NCI-H146 treated with DMSO at 0.1 percent for 48 hours (cell line): ENCODE measurements at regions not wholly inside any gene's neighbourhood (a gene's known extent, or its start where the extent isn't known, plus 50 kb on each side); places are given as distances from the start of the nearest gene placed in this dataset.
"Not testable (repeated sequence)": the region's sequence is repeated elsewhere in the genome, so short reads cannot be mapped to it uniquely, and the experiment has no call there.

Experiments used
- DNase-seq: peaks from one replicate; lab custom pipeline; 2025; ENCODE audit not compliant: unreplicated experiment; lab: John Stamatoyannopoulos, UW

DNA sequence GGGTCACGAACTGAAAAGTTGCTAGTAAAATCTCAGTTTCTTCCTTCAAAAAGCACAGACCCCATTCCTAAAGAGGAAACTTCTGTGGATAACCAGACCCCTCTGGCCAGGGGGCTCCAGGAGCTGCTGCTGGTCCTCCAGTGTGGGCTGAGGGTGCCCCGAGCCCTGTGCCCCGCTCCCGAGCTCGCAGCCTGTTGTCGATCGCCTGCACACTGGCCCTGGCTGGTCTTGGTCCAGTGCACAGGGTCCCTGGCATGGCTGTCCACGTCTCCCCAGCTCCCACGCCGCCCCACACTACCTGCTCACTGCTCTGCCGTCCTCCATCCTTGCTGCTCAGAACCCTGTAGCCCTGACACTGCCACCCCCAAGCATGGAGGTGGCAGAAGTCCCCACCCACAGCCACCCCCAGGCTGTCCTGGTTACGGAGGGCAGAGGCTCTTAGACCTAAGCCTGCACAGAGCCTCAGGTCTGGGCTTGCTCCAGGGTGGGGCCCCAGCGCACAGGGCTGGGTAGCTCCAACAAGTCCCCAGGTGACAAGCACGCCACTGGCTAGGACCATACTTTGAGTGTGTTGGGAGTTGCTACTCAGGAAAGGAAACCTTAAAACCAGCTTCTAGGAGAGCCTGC is 87.0 kb downstream of the PLXNA1 start:
- no peak for DNase-seq

DNA sequence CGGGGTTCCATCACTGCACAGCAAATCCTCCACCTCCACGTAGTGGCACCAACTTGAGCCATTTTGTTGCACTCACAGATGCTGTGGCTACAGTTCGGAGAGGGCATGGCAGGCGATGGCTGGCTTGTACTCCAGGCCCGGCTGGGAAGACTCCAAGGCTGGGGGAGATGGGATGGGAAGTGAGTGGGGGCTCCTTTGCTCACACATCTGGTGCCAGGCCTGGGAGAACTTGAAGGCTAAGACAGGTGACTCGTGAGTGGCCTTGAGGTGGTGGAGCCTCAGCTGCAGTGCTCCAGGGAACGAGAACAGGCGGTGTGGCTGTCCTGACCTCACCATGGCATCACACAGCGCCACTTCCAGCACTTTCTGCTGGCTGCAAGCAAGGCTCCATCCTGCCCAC is 87.9 kb downstream of the PLXNA1 start:
- DNase-seq, result no peak

DNA sequence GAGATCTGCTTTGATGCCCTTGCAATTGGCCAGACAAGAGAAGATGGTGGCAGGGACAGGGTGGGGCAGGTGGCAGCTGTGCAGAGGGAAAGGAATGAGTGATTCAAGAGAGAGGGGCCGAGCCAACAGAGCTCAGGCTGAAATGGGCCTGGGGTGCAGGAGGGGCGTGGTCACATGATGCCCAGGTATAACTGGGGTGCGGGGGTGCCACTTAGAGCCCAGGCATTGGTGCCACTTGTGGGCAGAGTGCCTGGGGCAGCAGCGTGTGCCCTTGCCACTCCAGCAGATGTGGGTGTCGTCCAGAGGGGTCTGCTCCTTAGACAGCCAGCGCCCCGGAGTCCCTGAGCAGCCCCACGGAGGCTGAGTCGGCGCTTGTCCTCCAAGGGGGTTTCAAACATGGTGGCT is 88.7 kb downstream of the PLXNA1 start:
- DNase-seq, result no peak

DNA sequence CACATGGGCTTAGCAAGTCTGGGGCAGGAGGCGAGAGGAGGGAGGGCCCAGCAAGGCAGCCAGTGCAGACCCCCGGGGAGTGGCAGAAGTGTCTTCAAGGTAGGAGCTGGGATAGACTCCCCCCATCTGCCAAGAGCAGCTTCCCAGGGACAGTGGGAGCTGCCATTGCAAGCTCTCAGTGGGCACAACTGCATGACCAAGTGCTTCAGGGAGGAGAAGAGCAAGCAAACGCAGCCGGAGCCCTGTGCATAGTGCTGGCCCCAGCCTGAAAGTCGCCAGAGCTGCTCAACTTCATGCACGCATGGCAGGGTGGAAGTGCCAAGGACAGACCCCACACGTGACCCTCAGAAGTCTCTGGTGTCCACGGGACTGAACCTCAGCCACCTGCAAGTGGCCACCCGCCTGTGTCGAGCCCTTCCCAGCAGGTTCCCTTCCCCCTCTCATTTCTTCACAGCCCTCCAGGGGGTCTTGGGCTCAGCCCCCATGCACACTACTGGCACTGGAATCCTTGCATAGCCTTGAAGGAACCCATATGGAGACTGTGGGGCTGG is 89.4 kb downstream of the PLXNA1 start:
- no peak for DNase-seq

DNA sequence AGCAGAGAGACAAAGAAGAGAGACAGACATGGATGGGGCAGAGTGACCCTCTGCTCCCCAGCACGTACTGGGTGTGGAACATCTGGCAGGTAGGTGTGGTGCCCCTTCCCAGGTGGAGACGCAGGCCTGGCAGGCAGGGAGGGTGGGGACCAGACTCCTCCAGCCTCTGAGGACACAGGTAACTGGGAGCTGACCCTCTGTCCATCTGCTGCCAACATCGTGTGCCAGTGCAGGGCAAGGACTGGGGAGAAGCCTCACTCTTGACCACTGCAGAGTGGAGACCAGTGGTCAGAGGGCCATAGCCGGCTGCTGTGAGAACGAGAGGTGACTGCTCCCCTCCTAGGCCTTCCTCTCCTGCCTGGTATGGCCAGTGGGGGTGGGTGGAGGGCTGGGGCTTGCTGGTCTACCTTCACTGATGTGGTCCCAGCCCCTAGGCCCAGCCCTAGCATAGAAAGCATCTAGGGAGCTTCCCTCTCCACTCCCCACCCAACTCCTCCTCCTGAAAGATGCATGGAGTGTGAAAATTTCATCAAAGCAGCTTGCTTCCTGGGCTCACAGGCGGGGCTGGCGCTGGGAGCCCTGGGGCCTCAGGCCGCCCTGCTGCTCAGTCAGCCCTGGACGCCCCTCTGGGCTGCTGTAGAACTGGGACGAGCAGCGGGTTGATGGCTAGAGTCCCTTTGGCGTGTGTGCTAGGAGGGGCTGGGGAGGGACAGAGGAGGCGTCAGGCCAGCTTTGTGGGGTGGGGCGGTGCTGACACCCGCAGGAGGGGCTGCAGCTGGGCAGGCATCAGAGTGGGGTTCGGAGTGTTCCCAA is 90.3 kb downstream of the PLXNA1 start:
- DNase-seq, result no peak

DNA sequence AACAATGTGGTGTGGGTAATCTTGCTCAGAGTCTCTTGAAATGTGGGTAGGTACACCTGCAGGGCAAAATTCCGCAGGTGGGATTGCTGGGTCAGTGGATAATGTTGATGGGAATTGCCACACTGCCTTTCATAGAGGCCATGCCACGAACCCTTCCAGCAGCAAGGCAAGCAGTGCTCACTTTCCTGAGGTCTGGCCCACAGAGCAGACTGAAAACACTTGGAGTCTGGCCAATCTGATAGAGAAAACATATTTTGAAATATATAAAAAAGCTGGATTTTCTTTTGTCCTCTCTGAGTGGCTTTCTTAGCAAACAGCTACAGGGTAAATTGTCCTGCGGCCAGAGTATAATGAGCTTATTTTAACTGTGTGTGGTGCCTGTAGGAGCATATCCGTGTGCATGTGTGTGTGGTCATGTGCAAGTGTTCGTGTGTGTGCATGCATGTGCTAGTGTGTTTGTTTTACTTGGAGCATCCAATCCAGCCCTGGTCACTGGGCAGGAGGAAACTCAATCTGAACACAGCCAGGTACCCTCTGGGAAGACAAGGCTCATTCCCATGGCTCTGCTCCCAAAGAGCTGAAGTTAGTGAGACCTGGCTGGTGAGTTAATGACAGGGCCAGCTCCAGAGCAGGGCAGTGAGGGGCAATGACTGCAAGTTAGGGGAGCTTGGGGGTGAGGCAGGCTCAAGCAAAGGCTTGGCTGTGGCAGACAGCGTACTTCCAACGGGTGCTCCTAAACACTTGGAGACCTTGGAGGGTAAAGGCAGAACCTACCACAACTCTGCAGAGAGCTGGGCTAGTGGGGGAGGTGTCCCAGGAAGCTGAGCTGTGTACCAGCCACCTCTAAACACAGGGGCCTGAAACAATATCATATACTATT is 91.3 kb downstream of the PLXNA1 start:
- DNase-seq, result peak; percentile 44

DNA sequence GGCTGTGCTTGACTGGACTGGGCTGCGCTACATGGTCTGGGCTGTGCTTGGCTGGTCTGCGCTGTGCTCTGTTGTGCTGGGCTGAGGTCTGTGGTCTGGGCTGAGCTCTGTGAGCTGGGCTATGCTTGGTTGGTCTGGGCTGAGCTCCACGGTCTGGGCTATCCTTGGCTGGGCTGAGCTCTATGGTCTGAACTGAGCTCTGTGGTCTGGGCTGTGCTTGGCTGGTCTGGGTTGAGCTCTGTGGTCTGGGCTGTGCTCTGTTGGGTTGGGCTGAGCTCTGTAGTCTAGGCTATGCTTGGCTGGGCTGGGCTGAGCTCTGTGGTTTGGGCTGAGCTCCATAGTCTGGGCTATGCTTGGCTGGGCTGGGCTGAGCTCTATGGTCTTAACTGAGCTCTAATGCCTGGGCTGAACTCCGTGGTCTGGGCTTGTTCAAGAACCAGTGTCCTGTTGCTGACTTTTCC is 92.0 kb downstream of the PLXNA1 start:
- DNase-seq, result no peak

DNA sequence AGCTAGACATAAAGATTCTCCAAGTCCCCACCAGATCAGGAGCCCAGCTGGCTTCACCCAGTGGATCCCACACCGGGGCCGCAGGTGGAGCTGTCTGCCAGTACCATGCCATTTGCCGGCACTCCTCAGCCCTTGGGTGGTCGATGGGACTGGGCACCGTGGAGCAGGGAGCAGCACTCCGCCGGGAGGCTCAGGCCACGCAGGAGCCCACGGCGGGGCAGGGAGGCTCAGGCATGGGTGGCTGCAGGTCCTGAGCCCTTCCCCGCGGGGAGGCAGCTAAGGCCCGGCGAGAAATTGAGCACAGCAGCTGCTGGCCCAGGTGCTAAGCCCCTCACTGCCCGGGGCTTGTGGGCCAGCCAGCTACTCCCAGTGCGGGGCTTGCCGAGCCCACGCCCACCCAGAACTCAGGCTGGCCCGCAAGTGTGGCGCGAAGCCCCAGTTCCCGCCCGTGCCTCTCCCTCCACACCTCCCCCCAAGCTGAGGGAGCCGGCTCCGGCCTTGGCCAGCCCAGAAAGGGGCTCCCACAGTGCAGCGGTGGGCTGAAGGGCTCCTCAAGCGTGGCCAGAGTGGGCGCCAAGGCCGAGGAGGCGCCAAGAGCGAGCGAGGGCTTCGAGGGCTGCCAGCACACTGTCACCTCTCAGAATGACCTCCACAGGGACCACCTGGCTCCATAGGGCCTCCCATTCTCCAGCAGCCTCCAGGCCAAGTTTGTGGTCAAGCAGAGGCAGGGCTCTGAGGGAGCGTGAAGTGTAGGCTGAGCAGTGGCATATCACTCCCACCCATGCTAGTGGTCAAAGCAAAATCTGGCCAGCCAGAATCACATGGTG is 93.5 kb downstream of the PLXNA1 start:
- DNase-seq, result not testable (repeated sequence)

DNA sequence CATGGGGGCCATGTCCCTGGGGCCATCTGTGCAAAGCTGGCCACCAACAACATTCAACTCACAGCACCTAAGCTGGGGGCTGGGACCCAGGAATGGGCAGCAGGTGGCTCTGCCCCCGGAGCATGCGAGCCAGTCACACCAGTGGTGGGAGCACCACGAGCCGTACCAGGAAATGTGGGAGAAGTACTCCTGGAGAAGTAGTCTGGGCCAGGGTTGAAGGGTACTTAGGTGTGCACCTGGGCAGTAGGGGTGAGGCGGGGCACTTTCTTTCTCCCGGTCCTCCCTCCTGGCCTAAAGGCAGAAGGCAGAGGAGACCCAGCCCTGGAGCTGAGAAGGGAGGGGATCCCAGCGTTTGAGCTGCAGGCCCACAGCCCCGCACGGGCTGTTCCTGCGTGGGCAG is 94.2 kb downstream of the PLXNA1 start:
- DNase-seq, result no peak

DNA sequence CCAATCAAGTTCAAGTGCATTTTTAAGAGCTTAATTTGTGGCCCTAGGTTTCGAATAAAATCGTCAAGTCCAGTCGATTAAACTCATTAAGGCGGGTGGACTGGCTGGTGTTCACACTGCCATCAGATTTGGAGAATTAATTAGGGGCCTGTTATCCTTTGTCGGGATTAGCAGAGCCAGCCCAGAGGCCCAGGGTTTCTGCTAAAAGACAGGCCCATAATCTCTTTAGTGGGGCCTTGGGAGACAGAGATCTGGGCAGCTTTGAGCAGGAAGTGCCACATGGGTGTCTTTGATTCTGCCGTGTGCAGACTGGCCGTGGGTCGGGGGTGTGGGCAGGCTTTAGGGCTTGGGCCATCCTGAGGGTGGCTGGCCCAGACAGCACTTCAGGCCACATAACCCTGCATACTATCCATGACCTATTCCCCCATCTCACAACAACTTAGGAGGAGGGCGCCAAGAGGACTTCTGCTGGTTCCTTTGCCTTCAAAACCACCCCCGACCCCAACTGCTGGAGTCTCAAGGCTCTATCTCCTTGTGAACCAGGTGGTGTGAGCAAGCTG is 94.7 kb downstream of the PLXNA1 start:
- no peak for DNase-seq

DNA sequence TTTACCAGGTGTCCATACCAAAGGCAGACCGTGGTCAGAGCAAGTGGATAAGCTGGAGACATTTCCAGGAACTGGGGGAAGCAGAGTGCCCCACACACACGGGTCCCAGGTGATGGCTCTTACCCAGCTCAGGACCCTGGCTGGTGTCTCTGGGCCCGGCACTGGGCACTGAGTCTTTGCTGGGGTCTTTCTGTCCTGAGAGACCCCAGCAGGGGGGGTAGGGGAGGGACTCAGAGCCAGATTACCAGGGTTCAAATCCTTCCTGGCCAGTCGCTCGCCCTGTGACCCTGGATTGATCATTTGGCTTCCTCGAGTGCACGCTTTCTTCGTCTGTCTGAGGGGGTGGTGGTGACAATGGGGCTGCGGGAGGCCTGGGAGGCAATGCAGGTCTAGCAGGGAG is 95.7 kb downstream of the PLXNA1 start:
- no peak for DNase-seq

DNA sequence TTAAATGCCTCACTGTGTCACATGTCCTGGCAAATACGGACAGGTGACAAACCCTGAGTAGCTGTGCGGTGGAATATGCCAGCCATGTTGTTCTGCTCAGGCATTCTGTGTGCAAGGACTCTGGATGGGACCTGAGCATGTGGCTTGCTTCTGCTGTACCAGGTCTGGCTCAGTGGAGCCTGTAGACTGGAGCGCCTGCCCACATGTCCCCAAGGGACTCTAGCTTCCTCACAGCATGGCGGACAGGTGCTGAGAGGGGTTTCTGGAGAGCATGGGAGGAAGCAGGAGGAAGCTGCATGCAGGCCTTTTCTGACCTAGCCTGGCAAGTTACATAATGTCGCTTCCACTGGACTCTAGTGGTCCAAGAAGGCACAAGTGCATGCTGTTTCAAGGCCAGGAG is 96.3 kb downstream of the PLXNA1 start:
- no peak for DNase-seq

DNA sequence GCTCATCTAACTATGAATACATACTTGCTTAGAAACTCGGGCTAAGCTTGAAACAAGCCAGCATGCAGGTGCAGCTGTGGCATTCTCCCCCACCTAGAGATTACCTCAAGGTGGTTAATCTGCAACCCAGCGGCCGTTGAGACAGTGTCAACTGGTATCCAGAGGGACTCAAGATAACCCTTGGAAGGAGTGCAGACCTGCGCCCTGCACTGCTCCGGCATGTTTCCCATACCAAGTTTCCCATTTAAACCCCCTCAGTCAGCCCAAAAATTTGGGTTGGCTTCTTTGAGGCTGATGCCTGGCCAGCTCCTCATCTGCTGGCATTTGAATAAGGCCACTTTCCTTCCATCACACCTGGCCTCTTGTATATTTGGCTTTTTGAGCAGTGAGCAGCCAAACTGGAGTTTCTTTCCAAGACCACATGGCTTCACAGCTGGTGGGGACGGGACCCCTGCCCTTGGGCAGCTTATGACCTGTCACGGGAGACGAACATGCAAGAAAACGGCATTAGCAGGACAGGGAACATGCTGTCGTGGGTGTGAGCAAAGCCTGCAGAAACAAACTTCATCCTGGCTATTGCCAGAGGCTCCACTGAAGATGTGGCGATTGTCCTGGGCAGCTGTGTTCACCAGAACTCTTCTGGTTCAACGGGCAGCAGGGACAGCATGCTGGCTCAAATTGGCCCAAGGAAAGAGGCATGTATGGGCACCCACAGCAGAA is 98.2 kb downstream of the PLXNA1 start:
- no peak for DNase-seq

DNA sequence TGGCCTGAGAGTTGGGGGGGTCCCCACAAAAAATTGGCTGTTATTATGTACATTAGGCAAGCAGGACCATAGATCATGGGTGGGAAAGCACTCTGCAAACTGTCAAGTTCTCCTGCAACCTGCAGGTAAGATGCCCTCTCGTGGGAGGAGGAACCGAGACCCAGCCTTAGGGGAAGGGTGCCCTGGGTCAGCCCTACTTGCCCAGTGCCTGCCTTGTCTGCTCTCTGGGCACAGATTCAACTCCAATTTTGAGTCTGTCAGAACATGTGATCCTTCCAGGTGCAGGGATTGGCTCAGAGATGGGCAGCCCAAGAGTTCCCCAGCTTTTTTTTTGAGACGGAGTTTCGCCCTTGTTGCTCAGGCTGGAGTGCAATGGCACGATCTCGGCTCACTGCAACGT is 99.2 kb downstream of the PLXNA1 start:
- no peak for DNase-seq

DNA sequence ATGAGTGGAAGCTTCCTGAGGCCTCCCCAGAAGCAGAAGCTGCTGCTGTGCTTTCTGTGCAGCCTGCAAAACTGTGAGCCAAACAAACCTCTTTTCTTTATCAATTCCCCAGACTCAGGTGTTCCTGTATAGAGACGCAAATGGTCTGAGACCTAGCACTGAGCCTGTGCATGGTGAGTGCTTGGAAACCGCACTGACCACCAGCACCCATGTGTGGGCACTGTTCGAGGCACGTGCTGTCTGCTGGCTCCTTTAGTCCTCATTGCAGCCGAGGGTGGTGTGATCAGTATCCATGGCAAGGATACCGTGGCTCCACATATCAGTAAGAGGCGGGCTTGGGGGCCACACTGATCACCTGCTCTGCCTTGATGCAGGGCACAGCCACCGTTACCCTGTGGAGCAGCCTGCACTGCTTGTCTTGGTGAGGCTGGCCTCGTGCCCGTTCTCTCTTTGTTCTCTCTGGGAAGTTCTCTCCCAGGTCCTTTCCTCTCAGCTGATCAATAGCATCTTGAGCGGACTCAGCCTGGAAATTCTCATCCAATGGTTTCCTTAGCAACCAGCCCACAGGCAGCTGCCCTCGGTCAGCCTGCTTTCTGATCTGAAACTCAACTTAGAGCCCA is 101.0 kb downstream of the PLXNA1 start:
- no peak for DNase-seq

DNA sequence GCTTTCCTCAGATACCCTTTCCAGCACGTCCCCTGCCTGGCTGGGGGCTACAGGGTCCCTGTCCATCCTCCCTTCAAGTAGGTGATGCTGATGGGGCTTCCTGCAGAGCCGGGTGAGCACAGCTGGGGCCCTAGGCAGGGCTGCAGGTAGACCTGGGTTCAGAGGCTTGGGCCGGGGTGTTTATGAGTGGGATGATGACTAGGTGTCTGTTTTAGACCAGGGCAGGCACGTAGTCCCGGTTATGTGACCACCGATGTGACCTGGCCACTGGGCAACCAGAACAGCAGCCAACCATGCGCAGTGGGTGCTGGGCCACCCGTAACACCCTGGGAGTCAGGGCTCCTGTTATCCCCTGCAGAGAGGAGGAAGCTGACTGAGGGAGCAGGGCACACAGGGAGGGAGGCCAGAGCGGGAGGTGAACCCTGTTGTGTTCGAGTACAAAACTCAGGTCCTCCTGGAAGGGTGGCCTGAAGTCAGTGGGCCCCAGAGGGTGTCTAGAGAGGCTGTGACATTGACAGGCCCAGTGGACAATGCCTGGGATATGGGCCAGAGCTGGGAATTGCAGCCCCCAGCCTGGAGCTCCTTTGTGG is 101.6 kb downstream of the PLXNA1 start:
- no peak for DNase-seq

DNA sequence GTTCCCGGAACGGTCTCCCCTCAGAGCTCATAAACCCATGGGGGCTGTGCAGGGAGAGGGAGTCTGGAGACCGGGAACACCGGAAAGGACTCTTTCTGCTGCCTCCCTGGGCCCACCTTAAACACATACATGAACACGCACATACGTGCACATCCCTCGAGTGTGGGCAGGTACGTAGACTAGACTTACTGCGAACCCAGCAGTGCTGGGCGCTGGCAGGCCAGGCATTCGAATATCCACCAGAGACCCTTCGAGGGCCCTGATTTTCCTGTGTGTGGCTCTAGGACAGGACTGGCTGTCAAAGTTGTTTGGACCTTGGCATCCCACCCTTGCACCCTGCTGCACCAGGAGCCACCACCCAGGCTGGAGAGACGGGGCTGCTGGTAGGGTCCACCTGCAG is 102.7 kb downstream of the PLXNA1 start:
- no peak for DNase-seq

DNA sequence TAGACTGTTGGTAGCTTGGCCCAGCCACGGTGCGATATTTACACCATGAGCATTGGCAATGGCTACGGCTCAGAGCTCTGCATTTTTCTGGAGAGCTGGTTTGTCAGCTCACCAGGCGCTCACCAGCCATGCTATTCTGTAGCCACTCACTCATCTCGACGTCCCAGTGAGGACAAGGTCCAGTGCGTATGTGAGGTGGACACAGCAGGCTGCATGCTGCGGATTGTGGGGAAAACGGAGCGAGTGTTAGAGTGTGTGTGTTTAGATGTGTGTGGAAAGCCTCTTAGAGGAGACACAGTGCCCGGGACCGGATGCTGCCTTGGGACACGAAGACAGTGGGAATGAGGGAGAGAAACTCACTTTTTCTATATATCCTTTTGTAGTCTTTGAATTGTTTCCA is 103.7 kb downstream of the PLXNA1 start:
- not testable (repeated sequence) for DNase-seq

DNA sequence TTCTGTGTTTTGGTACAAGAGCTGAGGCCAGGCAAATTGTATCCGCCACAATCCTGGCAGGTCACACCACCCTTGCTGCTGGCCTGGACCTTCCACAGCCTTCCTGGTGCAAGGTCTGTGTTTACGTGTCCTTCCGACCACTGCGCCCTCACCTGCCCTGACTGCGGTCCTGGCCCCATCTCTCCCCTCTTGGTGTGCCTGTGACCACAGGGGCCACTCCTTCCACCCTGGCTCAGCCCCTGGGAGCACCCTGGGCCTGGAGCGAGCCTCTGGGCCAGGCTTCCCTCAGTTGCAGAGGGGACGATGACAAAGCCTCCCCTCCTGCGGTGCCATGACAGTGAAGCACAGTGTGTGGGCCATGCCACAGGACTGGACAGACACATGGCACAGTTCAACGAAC is 104.5 kb downstream of the PLXNA1 start:
- DNase-seq, result no peak
